Neuronal stem cell (in vitro differentiated cells): ENCODE measurements at regions not wholly inside any gene's neighbourhood (a gene's known extent, or its start where the extent isn't known, plus 50 kb on each side); places are given as distances from the start of the nearest gene placed in this dataset.

ENCODE experiments used
- DNase-seq: peaks from one replicate; pipeline ENCODE4 v3.0.0-alpha.2; 2013; ENCODE audit warnings: low spot score
- H2AFZ ChIP-seq: one replicate; pipeline ENCODE4 v1.6.1; 2013; ENCODE audit warnings: mild to moderate bottlenecking, low read length, inconsistent platforms
- H2AK5ac ChIP-seq: 2 replicates; pipeline ENCODE4 v1.6.1; 2013; ENCODE audit warnings: low read depth, mild to moderate bottlenecking, inconsistent platforms, low read length, moderate library complexity, mixed read lengths
- H2BK120ac ChIP-seq: 2 replicates; pipeline ENCODE4 v1.6.1; 2013; ENCODE audit warnings: low read depth, mild to moderate bottlenecking, inconsistent platforms, low read length, moderate library complexity, mixed read lengths
- H2BK12ac ChIP-seq: one replicate; pipeline ENCODE4 v1.6.1; 2013; ENCODE audit warnings: low read length, inconsistent platforms
- H2BK15ac ChIP-seq: 2 replicates; pipeline ENCODE4 v1.6.1; 2013; ENCODE audit warnings: mild to moderate bottlenecking, low read length, inconsistent platforms, mixed read lengths
- H2BK5ac ChIP-seq: one replicate; pipeline ENCODE4 v1.6.1; 2013; ENCODE audit warnings: inconsistent platforms, mild to moderate bottlenecking, low read length, moderate library complexity
- H3K14ac ChIP-seq: one replicate; pipeline ENCODE4 v1.6.1; 2013; ENCODE audit warnings: low read length, inconsistent platforms
- H3K18ac ChIP-seq: 2 replicates; pipeline ENCODE4 v1.6.1; 2013; ENCODE audit warnings: low read length, inconsistent platforms
- H3K23ac ChIP-seq: 2 replicates; pipeline ENCODE4 v1.6.1; 2013; ENCODE audit warnings: low read depth, mild to moderate bottlenecking, mixed read lengths, low read length, inconsistent platforms; ENCODE audit not compliant: poor library complexity
- H3K27ac ChIP-seq: replicated peaks from 3 replicates; pipeline ENCODE4 v1.5.1; 2013; ENCODE audit warnings: low read length, inconsistent platforms
- H3K27me3 ChIP-seq, 3 experiments: 2 replicates each; pipeline ENCODE4 v1.6.1; 2013; ENCODE audit warnings: low read length in 3 of 3, mild to moderate bottlenecking in 2 of 3, inconsistent platforms in 1 of 3, low read depth in 1 of 3, mixed read lengths in 1 of 3, moderate library complexity in 1 of 3; ENCODE audit not compliant: control insufficient read depth in 3 of 3, insufficient read depth in 3 of 3
- H3K36me3 ChIP-seq, 2 donors: replicated peaks in 1 of 2; 2 replicates each; pipeline ENCODE4 v1.6.1; 2013; ENCODE audit warnings: low read length in 2 of 2; ENCODE audit not compliant: control insufficient read depth in 2 of 2, insufficient read depth in 2 of 2
- H3K4ac ChIP-seq: 2 replicates; pipeline ENCODE4 v1.6.1; 2013; ENCODE audit warnings: inconsistent platforms, mild to moderate bottlenecking, low read length, moderate library complexity
- H3K4me1 ChIP-seq, 2 donors: 1 replicate in 1 of 2; 2 replicates in 1 of 2; pipeline ENCODE4 v1.6.1; 2013; ENCODE audit warnings: low read length in 2 of 2, low read depth in 1 of 2; ENCODE audit not compliant: control insufficient read depth in 2 of 2, insufficient read depth in 1 of 2
- H3K4me2 ChIP-seq: one replicate; pipeline ENCODE4 v1.6.1; 2013; ENCODE audit warnings: mild to moderate bottlenecking, low read length, inconsistent platforms; ENCODE audit not compliant: insufficient read depth, poor library complexity, severe bottlenecking
- H3K4me3 ChIP-seq, 2 donors: 2 replicates each; pipeline ENCODE4 v1.5.1; 2013; ENCODE audit warnings: low read length in 2 of 2, mild to moderate bottlenecking in 2 of 2, inconsistent platforms in 1 of 2, moderate library complexity in 1 of 2
- H3K79me1 ChIP-seq: one replicate; pipeline ENCODE4 v1.6.1; 2013; ENCODE audit warnings: low read depth, mild to moderate bottlenecking, inconsistent platforms, low read length, moderate library complexity
- H3K9ac ChIP-seq: one replicate; pipeline ENCODE4 v1.6.1; 2013; ENCODE audit warnings: mild to moderate bottlenecking, low read depth, low read length, inconsistent platforms; ENCODE audit not compliant: poor library complexity
- H3K9me3 ChIP-seq, 2 donors: replicated peaks in 1 of 2; 2 replicates each; pipeline versions ENCODE3 to v1.6.1; 2013; ENCODE audit warnings: low read length in 2 of 2, mild to moderate bottlenecking in 2 of 2, inconsistent platforms in 1 of 2, low read depth in 1 of 2, mixed read lengths in 1 of 2, moderate library complexity in 1 of 2; ENCODE audit not compliant: control insufficient read depth in 2 of 2, insufficient read depth in 1 of 2
- H4K8ac ChIP-seq: one replicate; pipeline ENCODE4 v1.6.1; 2013; ENCODE audit warnings: low read depth, mild to moderate bottlenecking, inconsistent platforms, low read length, moderate library complexity
- H4K91ac ChIP-seq: one replicate; pipeline ENCODE4 v1.6.1; 2013; ENCODE audit warnings: low read length, low read depth, mild to moderate bottlenecking, inconsistent platforms; ENCODE audit not compliant: poor library complexity
- WGBS, 2 donors: extraction: QIAGEN DNeasy Blood & Tissue Kit; methylation state at CpG; one replicate each; pipeline ENCODE4 v1.1.7; 2013; ENCODE audit warnings: missing lambda C conversion rate in 2 of 2, mixed read lengths in 1 of 2; ENCODE audit not compliant: insufficient read length in 2 of 2, insufficient replicate concordance in 1 of 2; ENCODE audit errors: extremely low coverage in 2 of 2; 5-methylcytosine and 5-hydroxymethylcytosine counted together

DNA sequence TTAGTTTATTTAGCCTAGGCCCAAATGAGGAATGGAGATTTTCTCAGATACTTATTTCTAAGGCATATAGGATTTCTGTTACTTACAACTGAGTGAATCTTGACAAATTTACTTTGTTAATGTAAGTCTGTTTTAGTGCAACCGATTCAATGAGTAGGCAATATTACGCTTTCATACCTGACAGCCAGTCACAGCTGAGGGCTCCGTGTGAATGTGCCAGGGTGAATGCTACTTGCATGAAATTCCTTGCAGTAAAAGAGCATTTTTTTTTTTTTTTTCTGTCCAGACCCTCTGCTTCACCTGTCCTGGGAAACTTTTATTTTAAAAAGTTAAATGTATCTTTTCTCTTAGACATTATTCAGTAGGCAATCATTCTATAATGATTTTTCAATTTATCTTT lies 1100.0 kb downstream of the FAT4 start:
- H2BK15ac ChIP-seq: no peak overlapping the region
- H3K27ac ChIP-seq: no peak overlapping the region
- H3K36me3 ChIP-seq: no peaks in the 10 kb centered on the region
- H3K4ac ChIP-seq: no peak overlapping the region
- no peaks in the 10 kb centered on the region for H3K27me3 ChIP-seq
- H3K9me3 ChIP-seq: peaks cover 0 to 5% of the 10 kb centered on the region in 2 donors
- H3K9ac ChIP-seq: no peak overlapping the region
- H4K91ac ChIP-seq: no peak overlapping the region
- H3K79me1 ChIP-seq: no peaks in the 10 kb centered on the region
- H2BK12ac ChIP-seq: no peak overlapping the region
- no peak overlapping the region for H3K23ac ChIP-seq
- H3K4me2 ChIP-seq: no peak overlapping the region
- WGBS, 2 donors: no CpG with 5 or more reads among the region's 3 CpGs
- H4K8ac ChIP-seq: no peak overlapping the region
- H2BK120ac ChIP-seq: no peak overlapping the region
- H3K4me1 ChIP-seq: no peaks in the 10 kb centered on the region
- H2AFZ ChIP-seq: no peak overlapping the region
- no peak for DNase-seq
- no peak overlapping the region for H3K4me3 ChIP-seq
- H2BK5ac ChIP-seq: no peak overlapping the region
- no peak overlapping the region for H2AK5ac ChIP-seq
- no peak overlapping the region for H3K18ac ChIP-seq
- no peak overlapping the region for H3K14ac ChIP-seq

DNA sequence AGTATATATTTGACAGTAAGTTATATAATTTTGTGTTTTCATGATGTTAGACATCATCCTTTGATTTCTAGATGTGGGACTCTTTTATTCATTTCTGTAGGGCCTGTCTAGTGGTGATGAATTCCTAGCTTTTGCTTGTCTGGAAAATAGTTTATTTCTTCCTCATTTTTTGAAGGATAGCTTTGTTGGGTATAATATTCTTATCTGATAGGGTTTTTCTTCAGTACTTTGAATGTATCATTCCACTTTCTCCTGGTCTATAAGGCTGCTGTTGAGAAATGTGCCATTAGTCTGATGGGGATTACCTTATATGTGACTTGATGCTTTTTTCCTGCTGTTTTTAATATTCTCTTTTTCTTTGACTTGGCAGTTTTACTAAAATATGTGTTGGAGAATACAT lies 1104.5 kb downstream of the FAT4 start:
- Histone ChIP-seq H3K79me1 (no peaks in the 10 kb centered on the region), H3K14ac (no peak overlapping the region), H3K18ac (no peak overlapping the region), H2BK12ac (no peak overlapping the region), H2AFZ (no peak overlapping the region), H4K91ac (no peak overlapping the region), H3K4ac (no peak overlapping the region), H3K4me1 (no peaks in the 10 kb centered on the region), H3K23ac (no peak overlapping the region), H3K27ac (no peak overlapping the region), H2BK15ac (no peak overlapping the region), H2BK5ac (no peak overlapping the region), H4K8ac (no peak overlapping the region), H2AK5ac (no peak overlapping the region), H3K27me3 (no peaks in the 10 kb centered on the region), H3K4me2 (no peak overlapping the region), H3K36me3 (no peaks in the 10 kb centered on the region), H3K4me3 (no peak overlapping the region), H3K9ac (no peak overlapping the region), H2BK120ac (no peak overlapping the region), H3K9me3 (peaks cover 2 to 8% of the 10 kb centered on the region in 2 donors)
- DNase-seq: no peak

- peaks cover 0 to 2% of the 10 kb centered on the region in 2 donors for H3K9me3 ChIP-seq
- no peak overlapping the region for H3K14ac ChIP-seq
- no peak overlapping the region for H4K91ac ChIP-seq
- no peak overlapping the region for H3K4me3 ChIP-seq
- no peak overlapping the region for H2BK5ac ChIP-seq
- H3K27me3 ChIP-seq: no peaks in the 10 kb centered on the region
- H3K9ac ChIP-seq: no peak overlapping the region
- no peaks in the 10 kb centered on the region for H3K36me3 ChIP-seq
- no peak overlapping the region for H2AK5ac ChIP-seq
- WGBS, 2 donors: no CpG with 5 or more reads among the region's 4 CpGs
- H3K4me1 ChIP-seq: peaks cover 0 to 2% of the 10 kb centered on the region in 2 donors
- no peaks in the 10 kb centered on the region for H3K79me1 ChIP-seq
- no peak overlapping the region for H3K23ac ChIP-seq
- no peak overlapping the region for H2BK15ac ChIP-seq
- no peak overlapping the region for H2BK12ac ChIP-seq
- H4K8ac ChIP-seq: no peak overlapping the region
- H2AFZ ChIP-seq: no peak overlapping the region
- no peak overlapping the region for H2BK120ac ChIP-seq
- H3K4me2 ChIP-seq: no peak overlapping the region
- H3K4ac ChIP-seq: no peak overlapping the region
- no peak overlapping the region for H3K27ac ChIP-seq
- no peak for DNase-seq
- no peak overlapping the region for H3K18ac ChIP-seq
Observed at GRCh38 chr4:126427853-126428252, 1113.1 kb downstream of the FAT4 start.

- no peak overlapping the region for H2BK120ac ChIP-seq
Observed at GRCh38 chr4:126431049-126431448, 1116.3 kb downstream of the FAT4 start.

More at GRCh38 chr4:126431049-126431448, 1116.3 kb downstream of the FAT4 start:
- no peak overlapping the region for H2BK15ac ChIP-seq
- no peak overlapping the region for H2BK5ac ChIP-seq
- DNase-seq: no peak
- no peak overlapping the region for H3K18ac ChIP-seq
- H2BK12ac ChIP-seq: no peak overlapping the region
- H4K91ac ChIP-seq: no peak overlapping the region
- H3K27ac ChIP-seq: no peak overlapping the region
- peak overlapping the region; percentile 75 for H3K14ac ChIP-seq
- H3K4me3 ChIP-seq: no peak overlapping the region
- H3K4ac ChIP-seq: no peak overlapping the region
- H3K36me3 ChIP-seq: no peaks in the 10 kb centered on the region
- H3K4me1 ChIP-seq: peaks cover 0 to 2% of the 10 kb centered on the region in 2 donors
- H4K8ac ChIP-seq: no peak overlapping the region
- no peak overlapping the region for H3K4me2 ChIP-seq
- no peak overlapping the region for H3K9ac ChIP-seq
- no peaks in the 10 kb centered on the region for H3K27me3 ChIP-seq
- H3K23ac ChIP-seq: no peak overlapping the region
- H2AFZ ChIP-seq: no peak overlapping the region
- no peaks in the 10 kb centered on the region for H3K79me1 ChIP-seq
- no CpG with 5 or more reads among the region's 6 CpGs for WGBS, 2 donors
- no peak overlapping the region for H2AK5ac ChIP-seq
- H3K9me3 ChIP-seq: no peaks in the 10 kb centered on the region
